Kidney epithelial cell (primary cell): ENCODE measurements at regions not wholly inside any gene's neighbourhood (a gene's known extent, or its start where the extent isn't known, plus 50 kb on each side); places are given as distances from the start of the nearest gene placed in this dataset.

Source experiments
- DNase-seq: peaks from one replicate; pipeline ENCODE4 v3.0.0-alpha.2; 2010; ENCODE audit warnings: low read depth
- H3K27me3 ChIP-seq: 2 replicates; pipeline ENCODE4 v1.6.0; 2011; ENCODE audit warnings: low read length; ENCODE audit not compliant: control insufficient read depth, insufficient read depth
- H3K36me3 ChIP-seq: 2 replicates; pipeline ENCODE4 v1.5.1; 2011; ENCODE audit warnings: low read length; ENCODE audit not compliant: control insufficient read depth, insufficient read depth
- H3K4me3 ChIP-seq: 2 replicates; pipeline ENCODE4 v1.5.1; 2011; ENCODE audit warnings: low read depth, mild to moderate bottlenecking, control low read depth, low read length
- CTCF ChIP-seq: IDR thresholded peaks from 2 replicates; pipeline ENCODE4 v1.5.1; 2011; ENCODE audit warnings: mild to moderate bottlenecking, moderate library complexity, low read length, control low read depth, inconsistent platforms; ENCODE audit not compliant: insufficient read depth, poor library complexity, severe bottlenecking

- no peaks in the 10 kb centered on the region for H3K27me3 ChIP-seq
- DNase-seq = no peak
- no peak for TF ChIP-seq CTCF
- H3K4me3 ChIP-seq = no peak overlapping the region
- no peaks in the 10 kb centered on the region for H3K36me3 ChIP-seq
These were observed 204.7 kb upstream of the VSTM2A start for GRCh38 chr7:54337466-54337865.

GRCh38 chr7:54338319-54338718 lies 203.9 kb upstream of the VSTM2A start:
- DNase-seq = no peak
- no peaks in the 10 kb centered on the region for H3K36me3 ChIP-seq
- H3K4me3 ChIP-seq = no peak overlapping the region
- TF ChIP-seq CTCF = no peak
- no peaks in the 10 kb centered on the region for H3K27me3 ChIP-seq

- no peak for TF ChIP-seq CTCF
- DNase-seq = no peak
- H3K27me3 ChIP-seq = no peaks in the 10 kb centered on the region
- H3K36me3 ChIP-seq = no peaks in the 10 kb centered on the region
- no peak overlapping the region for H3K4me3 ChIP-seq
These were observed 203.1 kb upstream of the VSTM2A start for GRCh38 chr7:54339073-54339472.

GRCh38 chr7:54342458-54342857 lies 199.7 kb upstream of the VSTM2A start:
- H3K36me3 ChIP-seq = no peaks in the 10 kb centered on the region
- H3K27me3 ChIP-seq = no peaks in the 10 kb centered on the region
- DNase-seq = no peak
- no peak overlapping the region for H3K4me3 ChIP-seq
- TF ChIP-seq CTCF = no peak

GRCh38 chr7:54343511-54343910 lies 198.7 kb upstream of the VSTM2A start:
- H3K36me3 ChIP-seq = no peaks in the 10 kb centered on the region
- no peak for DNase-seq
- no peaks in the 10 kb centered on the region for H3K27me3 ChIP-seq
- no peak for TF ChIP-seq CTCF
- no peak overlapping the region for H3K4me3 ChIP-seq

GRCh38 chr7:54345746-54346145 lies 196.4 kb upstream of the VSTM2A start:
- no peak for DNase-seq
- Histone ChIP-seq H3K36me3 (no peaks in the 10 kb centered on the region), H3K27me3 (no peaks in the 10 kb centered on the region), H3K4me3 (no peak overlapping the region)
- TF ChIP-seq CTCF = no peak
